ENCODE measurements at regions not wholly inside any gene's neighbourhood (a gene's known extent, or its start where the extent isn't known, plus 50 kb on each side); places are given as distances from the start of the nearest gene placed in this dataset.

DNA sequence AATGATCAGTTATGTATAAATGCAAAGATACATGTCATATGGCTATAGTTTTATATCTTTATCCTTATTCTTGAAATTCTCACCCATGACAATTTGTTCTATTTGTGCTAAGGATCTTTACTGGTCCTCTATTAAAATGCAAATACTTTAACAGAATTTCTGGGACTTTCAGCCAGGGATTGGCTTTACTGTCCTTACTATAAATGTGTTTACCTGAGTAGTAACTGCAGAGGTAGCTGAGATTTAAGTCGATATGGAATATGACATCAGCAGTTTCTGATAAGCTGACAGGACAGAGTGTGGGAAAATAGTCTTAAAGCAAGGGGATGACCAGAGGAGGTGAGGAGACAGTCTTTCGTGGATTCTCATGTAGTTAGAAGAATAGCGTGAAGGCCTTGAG lies 206.4 kb downstream of the DIO2 start (continued):
- TF ChIP-seq RNF2 (IDR thresholded peaks at IDR 0.05; ENCODE audit: borderline replicate concordance, low read depth) (no peak), RAD21 (conservative IDR thresholded peaks at IDR 0.05 in 1 of 2, IDR thresholded peaks at IDR 0.05 in 1 of 2) (no peak), NR3C1 (IDR thresholded peaks at IDR 0.05) (no peak), MAZ (IDR thresholded peaks at IDR 0.05; ENCODE audit: borderline replicate concordance, low read depth, low read length) (no peak), JUNB (IDR thresholded peaks at IDR 0.05) (no peak)
- TF ChIP-seq, protein P1, sequence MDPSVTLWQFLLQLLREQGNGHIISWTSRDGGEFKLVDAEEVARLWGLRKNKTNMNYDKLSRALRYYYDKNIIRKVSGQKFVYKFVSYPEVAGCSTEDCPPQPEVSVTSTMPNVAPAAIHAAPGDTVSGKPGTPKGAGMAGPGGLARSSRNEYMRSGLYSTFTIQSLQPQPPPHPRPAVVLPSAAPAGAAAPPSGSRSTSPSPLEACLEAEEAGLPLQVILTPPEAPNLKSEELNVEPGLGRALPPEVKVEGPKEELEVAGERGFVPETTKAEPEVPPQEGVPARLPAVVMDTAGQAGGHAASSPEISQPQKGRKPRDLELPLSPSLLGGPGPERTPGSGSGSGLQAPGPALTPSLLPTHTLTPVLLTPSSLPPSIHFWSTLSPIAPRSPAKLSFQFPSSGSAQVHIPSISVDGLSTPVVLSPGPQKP (IDR thresholded peaks at IDR 0.05; ENCODE audit: low read depth, low read length) = no peak

DNA sequence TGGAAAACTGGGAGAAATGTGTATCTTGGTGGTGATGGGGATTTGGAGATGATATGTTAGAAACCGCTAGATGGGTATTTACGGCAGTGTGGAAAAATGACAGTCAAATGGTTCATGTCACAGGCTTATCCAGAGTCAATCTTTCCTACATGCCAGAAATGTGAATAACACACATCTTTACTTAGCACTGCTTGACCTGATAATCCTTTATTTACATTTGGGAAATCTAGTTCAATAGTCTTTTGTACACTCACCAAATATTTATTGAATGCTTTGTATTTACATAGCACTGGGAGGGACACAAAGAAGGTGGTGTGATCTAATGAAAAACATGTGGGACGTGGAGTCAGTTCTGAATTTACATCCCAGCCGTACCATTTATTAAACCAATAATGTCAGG lies 208.2 kb downstream of the DIO2 start:
- FAIRE-seq (no peak), ATAC-seq (peak; percentile 39 to 80; a peak in 5 of 6 replicates), DNase-seq (ENCODE audit: low read depth in 1 of 2, low spot score in 1 of 2) (peak in 1 of 2 experiments; percentile 46)
- Histone ChIP-seq H3K4me1 (peaks cover 16% of the 10 kb centered on the region), H3K9me3 (no peaks in the 10 kb centered on the region), H3K4me2 (peak overlapping the region; percentile 55), H3K27ac (no peak overlapping the region), H3K4me3 (no peak overlapping the region)
- POLR2A ChIA-PET = no interaction called here
- CTCF ChIA-PET = no interaction called here
- WGBS (ENCODE audit: missing lambda C conversion rate) = 6% methylated on average over 4 of the region's 4 CpGs
- TF ChIP-seq NPAS2 (CRISPR knock-in tag; IDR thresholded peaks at IDR 0.05; ENCODE audit: borderline replicate concordance) = no peak
- TF ChIP-seq, protein P2, sequence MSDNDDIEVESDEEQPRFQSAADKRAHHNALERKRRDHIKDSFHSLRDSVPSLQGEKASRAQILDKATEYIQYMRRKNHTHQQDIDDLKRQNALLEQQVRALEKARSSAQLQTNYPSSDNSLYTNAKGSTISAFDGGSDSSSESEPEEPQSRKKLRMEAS (IDR thresholded peaks at IDR 0.05) = no peak; the same call in 1 of the 2 replicates
- TF ChIP-seq KDM1A (IDR thresholded peaks at IDR 0.05; ENCODE audit: low read depth) = no peak
- TF ChIP-seq, protein P3, sequence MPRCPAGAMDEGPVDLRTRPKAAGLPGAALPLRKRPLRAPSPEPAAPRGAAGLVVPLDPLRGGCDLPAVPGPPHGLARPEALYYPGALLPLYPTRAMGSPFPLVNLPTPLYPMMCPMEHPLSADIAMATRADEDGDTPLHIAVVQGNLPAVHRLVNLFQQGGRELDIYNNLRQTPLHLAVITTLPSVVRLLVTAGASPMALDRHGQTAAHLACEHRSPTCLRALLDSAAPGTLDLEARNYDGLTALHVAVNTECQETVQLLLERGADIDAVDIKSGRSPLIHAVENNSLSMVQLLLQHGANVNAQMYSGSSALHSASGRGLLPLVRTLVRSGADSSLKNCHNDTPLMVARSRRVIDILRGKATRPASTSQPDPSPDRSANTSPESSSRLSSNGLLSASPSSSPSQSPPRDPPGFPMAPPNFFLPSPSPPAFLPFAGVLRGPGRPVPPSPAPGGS (IDR thresholded peaks at IDR 0.05) = no peak
- TF ChIP-seq NR3C1 (IDR thresholded peaks at IDR 0.05) = no peak
- peak; percentile 73 for TF ChIP-seq JUNB (IDR thresholded peaks at IDR 0.05)
- TF ChIP-seq HOXA7 (CRISPR knock-in tag; IDR thresholded peaks at IDR 0.05) = no peak
- TF ChIP-seq CEBPB (IDR thresholded peaks at IDR 0.05) = 0 out of 4 replicates have a peak, but pooled peaks of 1 of the 2 experiments have one; percentile 31
- TF ChIP-seq NFE2L2 (conservative IDR thresholded peaks at IDR 0.05; ENCODE audit: low read length) = no peak
- no peak for TF ChIP-seq POLR2A (IDR thresholded peaks at IDR 0.05; ENCODE audit: low read length)
- TF ChIP-seq HDAC2 (IDR thresholded peaks at IDR 0.05) = no peak
- TF ChIP-seq SREBF2 (IDR thresholded peaks at IDR 0.05) = no peak
- TF ChIP-seq, protein P4, sequence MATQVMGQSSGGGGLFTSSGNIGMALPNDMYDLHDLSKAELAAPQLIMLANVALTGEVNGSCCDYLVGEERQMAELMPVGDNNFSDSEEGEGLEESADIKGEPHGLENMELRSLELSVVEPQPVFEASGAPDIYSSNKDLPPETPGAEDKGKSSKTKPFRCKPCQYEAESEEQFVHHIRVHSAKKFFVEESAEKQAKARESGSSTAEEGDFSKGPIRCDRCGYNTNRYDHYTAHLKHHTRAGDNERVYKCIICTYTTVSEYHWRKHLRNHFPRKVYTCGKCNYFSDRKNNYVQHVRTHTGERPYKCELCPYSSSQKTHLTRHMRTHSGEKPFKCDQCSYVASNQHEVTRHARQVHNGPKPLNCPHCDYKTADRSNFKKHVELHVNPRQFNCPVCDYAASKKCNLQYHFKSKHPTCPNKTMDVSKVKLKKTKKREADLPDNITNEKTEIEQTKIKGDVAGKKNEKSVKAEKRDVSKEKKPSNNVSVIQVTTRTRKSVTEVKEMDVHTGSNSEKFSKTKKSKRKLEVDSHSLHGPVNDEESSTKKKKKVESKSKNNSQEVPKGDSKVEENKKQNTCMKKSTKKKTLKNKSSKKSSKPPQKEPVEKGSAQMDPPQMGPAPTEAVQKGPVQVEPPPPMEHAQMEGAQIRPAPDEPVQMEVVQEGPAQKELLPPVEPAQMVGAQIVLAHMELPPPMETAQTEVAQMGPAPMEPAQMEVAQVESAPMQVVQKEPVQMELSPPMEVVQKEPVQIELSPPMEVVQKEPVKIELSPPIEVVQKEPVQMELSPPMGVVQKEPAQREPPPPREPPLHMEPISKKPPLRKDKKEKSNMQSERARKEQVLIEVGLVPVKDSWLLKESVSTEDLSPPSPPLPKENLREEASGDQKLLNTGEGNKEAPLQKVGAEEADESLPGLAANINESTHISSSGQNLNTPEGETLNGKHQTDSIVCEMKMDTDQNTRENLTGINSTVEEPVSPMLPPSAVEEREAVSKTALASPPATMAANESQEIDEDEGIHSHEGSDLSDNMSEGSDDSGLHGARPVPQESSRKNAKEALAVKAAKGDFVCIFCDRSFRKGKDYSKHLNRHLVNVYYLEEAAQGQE (IDR thresholded peaks at IDR 0.05) = no peak
- TF ChIP-seq CBX2 (IDR thresholded peaks at IDR 0.05; ENCODE audit: borderline replicate concordance, low read depth) = no peak
- peak; percentile 60 for TF ChIP-seq ZFP36 (IDR thresholded peaks at IDR 0.05; ENCODE audit: borderline replicate concordance, partially characterized antibody)
- TF ChIP-seq ZC3H11A (IDR thresholded peaks at IDR 0.05) = no peak
- TF ChIP-seq RFX5 (IDR thresholded peaks at IDR 0.05) = no peak
- no peak for TF ChIP-seq CHD2 (IDR thresholded peaks at IDR 0.05; ENCODE audit: low read length, partially characterized antibody)
- TF ChIP-seq TP53 (CRISPR knock-in tag; IDR thresholded peaks at IDR 0.05) = no peak
- no peak for TF ChIP-seq MYC (IDR thresholded peaks at IDR 0.05; ENCODE audit: borderline replicate concordance, low read length)
- 0 out of 2 replicates have a peak, but pooled peaks have one; percentile 5 for TF ChIP-seq FOSL2 (IDR thresholded peaks at IDR 0.05)
- TF ChIP-seq FOSL2 (CRISPR knock-in tag; IDR thresholded peaks at IDR 0.05) = peak; percentile 77
- TF ChIP-seq KDM5A (IDR thresholded peaks at IDR 0.05) = no peak
- TF ChIP-seq SMC3 (IDR thresholded peaks at IDR 0.05) = no peak
- TF ChIP-seq, protein P5, sequence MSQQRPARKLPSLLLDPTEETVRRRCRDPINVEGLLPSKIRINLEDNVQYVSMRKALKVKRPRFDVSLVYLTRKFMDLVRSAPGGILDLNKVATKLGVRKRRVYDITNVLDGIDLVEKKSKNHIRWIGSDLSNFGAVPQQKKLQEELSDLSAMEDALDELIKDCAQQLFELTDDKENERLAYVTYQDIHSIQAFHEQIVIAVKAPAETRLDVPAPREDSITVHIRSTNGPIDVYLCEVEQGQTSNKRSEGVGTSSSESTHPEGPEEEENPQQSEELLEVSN (IDR thresholded peaks at IDR 0.05; ENCODE audit: borderline replicate concordance, low read depth) = no peak
- TF ChIP-seq HEYL (CRISPR knock-in tag; IDR thresholded peaks at IDR 0.05) = no peak
- TF ChIP-seq HOXB13 (CRISPR knock-in tag; IDR thresholded peaks at IDR 0.05; ENCODE audit: low read depth) = no peak
- no peak for TF ChIP-seq CHD4 (IDR thresholded peaks at IDR 0.05; ENCODE audit: borderline replicate concordance)
- TF ChIP-seq, protein P1 (IDR thresholded peaks at IDR 0.05; ENCODE audit: low read depth, low read length) = no peak
- TF ChIP-seq, protein P6, sequence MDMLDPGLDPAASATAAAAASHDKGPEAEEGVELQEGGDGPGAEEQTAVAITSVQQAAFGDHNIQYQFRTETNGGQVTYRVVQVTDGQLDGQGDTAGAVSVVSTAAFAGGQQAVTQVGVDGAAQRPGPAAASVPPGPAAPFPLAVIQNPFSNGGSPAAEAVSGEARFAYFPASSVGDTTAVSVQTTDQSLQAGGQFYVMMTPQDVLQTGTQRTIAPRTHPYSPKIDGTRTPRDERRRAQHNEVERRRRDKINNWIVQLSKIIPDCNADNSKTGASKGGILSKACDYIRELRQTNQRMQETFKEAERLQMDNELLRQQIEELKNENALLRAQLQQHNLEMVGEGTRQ (IDR thresholded peaks at IDR 0.05) = no peak

Data from A549 (cell line).